Tongue (tissue), 1 donor: ENCODE measurements at regions not wholly inside any gene's neighbourhood (a gene's known extent, or its start where the extent isn't known, plus 50 kb on each side); places are given as distances from the start of the nearest gene placed in this dataset.
"Not testable (repeated sequence)": the region's sequence is repeated elsewhere in the genome, so short reads cannot be mapped to it uniquely, and the experiment has no call there.

Experiments used
- DNase-seq: peaks from one replicate; pipeline ENCODE4 v3.0.0-alpha.2; 2015

GRCh38 chr7:76924756-76925155 is 107.4 kb downstream of the SPDYE17 start:
- not testable (repeated sequence) for DNase-seq

GRCh38 chr7:76918619-76919018 is 113.5 kb downstream of the SPDYE17 start:
- DNase-seq: not testable (repeated sequence)

- peak; percentile 32 for DNase-seq
Observed at GRCh38 chr7:76914361-76914760, 117.8 kb downstream of the SPDYE17 start.

GRCh38 chr7:76912011-76912814 is 119.9 kb downstream of the SPDYE17 start:
- DNase-seq: not testable (repeated sequence)

- not testable (repeated sequence) for DNase-seq
Observed at GRCh38 chr7:76904688-76905087, 127.5 kb downstream of the SPDYE17 start.

GRCh38 chr7:76901944-76902710 is 130.0 kb downstream of the SPDYE17 start:
- not testable (repeated sequence) for DNase-seq

GRCh38 chr7:76898807-76899206 is 133.4 kb downstream of the SPDYE17 start:
- not testable (repeated sequence) for DNase-seq

GRCh38 chr7:76897007-76897406 is 135.2 kb downstream of the SPDYE17 start:
- not testable (repeated sequence) for DNase-seq

GRCh38 chr7:76895696-76896095 is 136.5 kb downstream of the SPDYE17 start:
- DNase-seq: not testable (repeated sequence)

- not testable (repeated sequence) for DNase-seq
Observed at GRCh38 chr7:76891771-76892170, 140.4 kb downstream of the SPDYE17 start.

GRCh38 chr7:76879733-76880288 is 152.3 kb downstream of the SPDYE17 start:
- DNase-seq: not testable (repeated sequence)

GRCh38 chr7:76875760-76876159 is 156.4 kb downstream of the SPDYE17 start:
- DNase-seq: not testable (repeated sequence)

- not testable (repeated sequence) for DNase-seq
Observed at GRCh38 chr7:76870504-76870808, 161.7 kb downstream of the SPDYE17 start.

- DNase-seq: peak; percentile 34
Observed at GRCh38 chr7:76867364-76867889, 164.7 kb downstream of the SPDYE17 start.

- DNase-seq: not testable (repeated sequence)
Observed at GRCh38 chr7:76863150-76863773, 168.9 kb downstream of the SPDYE17 start.

- DNase-seq: not testable (repeated sequence)
Observed at GRCh38 chr7:76862241-76862640, 169.9 kb downstream of the SPDYE17 start.

- DNase-seq: not testable (repeated sequence)
Observed at GRCh38 chr7:76859933-76860332, 172.2 kb downstream of the SPDYE17 start.

GRCh38 chr7:76854631-76855030 is 177.5 kb downstream of the SPDYE17 start:
- not testable (repeated sequence) for DNase-seq

- DNase-seq: not testable (repeated sequence)
Observed at GRCh38 chr7:76852787-76853584, 179.2 kb downstream of the SPDYE17 start.

- not testable (repeated sequence) for DNase-seq
Observed at GRCh38 chr7:76852362-76852761, 179.8 kb downstream of the SPDYE17 start.

GRCh38 chr7:76851617-76852016 is 180.5 kb downstream of the SPDYE17 start:
- not testable (repeated sequence) for DNase-seq
